Aorta (tissue), 5 donors: ENCODE measurements at regions not wholly inside any gene's neighbourhood (a gene's known extent, or its start where the extent isn't known, plus 50 kb on each side); places are given as distances from the start of the nearest gene placed in this dataset.
"Not testable (repeated sequence)": the region's sequence is repeated elsewhere in the genome, so short reads cannot be mapped to it uniquely, and the experiment has no call there.

Experiments used
- ATAC-seq: fragments of 200-7000 bp; cut with Tn5 transposase; one replicate; pipeline ENCODE4 v1.9.1; 2022; ENCODE audit warnings: moderate library complexity; ENCODE audit not compliant: low FRiP score
- DNase-seq, 2 donors: peaks; one replicate each; pipeline ENCODE4 v3.0.0-alpha.2; 2020
- H3K27ac ChIP-seq, 2 donors: one replicate each; pipeline ENCODE4 v1.5.1; 2013; ENCODE audit warnings: low read length in 2 of 2, mild to moderate bottlenecking in 2 of 2, moderate library complexity in 2 of 2, control low read depth in 1 of 2, inconsistent platforms in 1 of 2, low read depth in 1 of 2
- H3K27me3 ChIP-seq, 2 donors: one replicate each; pipeline ENCODE4 v1.6.1; 2013; ENCODE audit warnings: control low read depth in 1 of 2, low read length in 1 of 2, mild to moderate bottlenecking in 1 of 2, moderate library complexity in 1 of 2; ENCODE audit not compliant: insufficient read depth in 2 of 2, control insufficient read depth in 1 of 2
- H3K36me3 ChIP-seq, 2 donors: one replicate each; pipeline ENCODE4 v1.6.1; 2013; ENCODE audit warnings: control low read depth in 1 of 2, low read length in 1 of 2, mild to moderate bottlenecking in 1 of 2; ENCODE audit not compliant: insufficient read depth in 2 of 2, control insufficient read depth in 1 of 2
- H3K4me1 ChIP-seq, 2 donors: one replicate each; pipeline ENCODE4 v1.6.1; 2013; ENCODE audit warnings: low read length in 2 of 2, control low read depth in 1 of 2, mild to moderate bottlenecking in 1 of 2, moderate library complexity in 1 of 2; ENCODE audit not compliant: insufficient read depth in 2 of 2, control insufficient read depth in 1 of 2
- H3K4me3 ChIP-seq, 2 donors: one replicate each; pipeline ENCODE4 v1.5.1; 2013; ENCODE audit warnings: low read length in 2 of 2, control low read depth in 1 of 2, mild to moderate bottlenecking in 1 of 2
- H3K9me3 ChIP-seq: one replicate; pipeline ENCODE4 v1.6.1; 2013; ENCODE audit warnings: mild to moderate bottlenecking, low read length; ENCODE audit not compliant: control insufficient read depth
- WGBS, 2 donors: extraction: QIAGEN DNeasy Blood & Tissue Kit; methylation state at CpG; one replicate each; pipeline ENCODE4 v1.1.7; 2013; 5-methylcytosine and 5-hydroxymethylcytosine counted together
- intact Hi-C, 2 donors: fragments of 100-400 bp; cut with DNase I; formaldehyde crosslinking; loops; one replicate each; pipeline versions ENCODE4 v1.14.2 to v1.15.0; 2022
- donor health status: healthy with polysubstance abuse.
- donor health status: Bipolar disorder and iron deficiency.
- donor health status: DM: no; HTN: no; CAD: no.
- donor health status: DM: no; HTN: no; CAD: no.
- donor health status: DM: yes; HTN: yes; CAD: no.

- no peaks in the 10 kb centered on the region for H3K27me3 ChIP-seq
- no peak for ATAC-seq
- H3K36me3 ChIP-seq, result no peaks in the 10 kb centered on the region
- intact Hi-C loops, result no loop called here
- H3K4me1 ChIP-seq, result peaks cover 3% of the 10 kb centered on the region in 2 donors
- no peak for DNase-seq
- no peaks in the 10 kb centered on the region for H3K9me3 ChIP-seq
- H3K4me3 ChIP-seq, result no peak overlapping the region
- H3K27ac ChIP-seq, result no peak overlapping the region
These were observed 196.5 kb upstream of the SLC7A11 start for GRCh38 chr4:138438608-138439007.

- WGBS, 2 donors, result 95 to 96% methylated on average over 1 of the region's 1 CpG
- no peak for ATAC-seq
- no peaks in the 10 kb centered on the region for H3K36me3 ChIP-seq
- no peaks in the 10 kb centered on the region for H3K27me3 ChIP-seq
- intact Hi-C loops, result no loop called here
- no peak for DNase-seq
- H3K9me3 ChIP-seq, result no peaks in the 10 kb centered on the region
- H3K4me3 ChIP-seq, result no peak overlapping the region
- H3K4me1 ChIP-seq, result peaks cover 3% of the 10 kb centered on the region in 2 donors
- no peak overlapping the region for H3K27ac ChIP-seq
These were observed 195.2 kb upstream of the SLC7A11 start for GRCh38 chr4:138437263-138437851.

- ATAC-seq, H3K36me3 ChIP-seq, intact Hi-C loops, H3K27ac ChIP-seq, H3K4me1 ChIP-seq, DNase-seq, H3K4me3 ChIP-seq, H3K27me3 ChIP-seq, H3K9me3 ChIP-seq: not testable (repeated sequence)
- 91 to 99% methylated on average over 2 of the region's 2 CpGs for WGBS, 2 donors
These were observed 193.6 kb upstream of the SLC7A11 start for GRCh38 chr4:138435733-138436132.

- ATAC-seq, intact Hi-C loops, H3K36me3 ChIP-seq, DNase-seq, H3K4me3 ChIP-seq, H3K27me3 ChIP-seq, H3K27ac ChIP-seq, H3K4me1 ChIP-seq, H3K9me3 ChIP-seq: not testable (repeated sequence)
These were observed 192.9 kb upstream of the SLC7A11 start for GRCh38 chr4:138435046-138435445.

- ATAC-seq (no peak), DNase-seq (no peak)
- intact Hi-C loops, result loop anchor here in 1 of 2 donors (10.0 kb wide), 1 partner anchor 176 kb away; no protein-coding TSS in a partner anchor
These were observed 186.5 kb upstream of the SLC7A11 start for GRCh38 chr4:138428611-138429010.

GRCh38 chr4:138426786-138427185 lies 184.6 kb upstream of the SLC7A11 start:
- Histone ChIP-seq H3K27ac (no peak overlapping the region), H3K27me3 (no peaks in the 10 kb centered on the region), H3K9me3 (no peaks in the 10 kb centered on the region), H3K36me3 (no peaks in the 10 kb centered on the region), H3K4me1 (peaks cover 0 to 4% of the 10 kb centered on the region in 2 donors), H3K4me3 (no peak overlapping the region)
- WGBS, 2 donors, result 95 to 98% methylated on average over 1 of the region's 1 CpG
- intact Hi-C loops, result loop anchor here in 1 of 2 donors (10.0 kb wide), 1 partner anchor 178 kb away; no protein-coding TSS in a partner anchor
- DNase-seq (no peak), ATAC-seq (no peak)

More at GRCh38 chr4:138428611-138429010, 186.5 kb upstream of the SLC7A11 start:
- H3K4me1 ChIP-seq, result peaks cover 0 to 4% of the 10 kb centered on the region in 2 donors
- H3K9me3 ChIP-seq, result no peaks in the 10 kb centered on the region
- H3K27ac ChIP-seq, result no peak overlapping the region
- no peak overlapping the region for H3K4me3 ChIP-seq
- no peaks in the 10 kb centered on the region for H3K36me3 ChIP-seq
- no peaks in the 10 kb centered on the region for H3K27me3 ChIP-seq
- WGBS, 2 donors, result 88 to 90% methylated on average over 4 of the region's 4 CpGs

GRCh38 chr4:138420471-138420870 lies 178.3 kb upstream of the SLC7A11 start:
- intact Hi-C loops, result loop anchor here in 1 of 2 donors (10.0 kb wide), 1 partner anchor 184 kb away; no protein-coding TSS in a partner anchor
- DNase-seq (no peak), ATAC-seq (no peak)
- no peaks in the 10 kb centered on the region for H3K4me1 ChIP-seq
- H3K9me3 ChIP-seq, result no peaks in the 10 kb centered on the region
- H3K27me3 ChIP-seq, result no peaks in the 10 kb centered on the region
- H3K4me3 ChIP-seq, result no peak overlapping the region
- no peaks in the 10 kb centered on the region for H3K36me3 ChIP-seq
- 86 to 87% methylated on average over 1 of the region's 1 CpG for WGBS, 2 donors
- H3K27ac ChIP-seq, result no peak overlapping the region

- ATAC-seq (no peak), DNase-seq (no peak)
- no peak overlapping the region for H3K27ac ChIP-seq
- H3K4me3 ChIP-seq, result no peak overlapping the region
- H3K36me3 ChIP-seq, result no peaks in the 10 kb centered on the region
- H3K27me3 ChIP-seq, result no peaks in the 10 kb centered on the region
- H3K9me3 ChIP-seq, result no peaks in the 10 kb centered on the region
- intact Hi-C loops, result no loop called here
- H3K4me1 ChIP-seq, result no peaks in the 10 kb centered on the region
- 89 to 91% methylated on average over 1 of the region's 1 CpG for WGBS, 2 donors
These were observed 172.1 kb upstream of the SLC7A11 start for GRCh38 chr4:138414202-138414601.

GRCh38 chr4:138413273-138413672 lies 171.1 kb upstream of the SLC7A11 start:
- no peaks in the 10 kb centered on the region for H3K36me3 ChIP-seq
- H3K4me3 ChIP-seq, result no peak overlapping the region
- H3K9me3 ChIP-seq, result no peaks in the 10 kb centered on the region
- intact Hi-C loops, result no loop called here
- ATAC-seq (no peak), DNase-seq (no peak)
- WGBS, 2 donors, result 68 to 70% methylated on average over 1 of the region's 1 CpG
- H3K27ac ChIP-seq, result no peak overlapping the region
- H3K27me3 ChIP-seq, result no peaks in the 10 kb centered on the region
- no peaks in the 10 kb centered on the region for H3K4me1 ChIP-seq
